ENCODE measurements at regions not wholly inside any gene's neighbourhood (a gene's known extent, or its start where the extent isn't known, plus 50 kb on each side); places are given as distances from the start of the nearest gene placed in this dataset.

DNA sequence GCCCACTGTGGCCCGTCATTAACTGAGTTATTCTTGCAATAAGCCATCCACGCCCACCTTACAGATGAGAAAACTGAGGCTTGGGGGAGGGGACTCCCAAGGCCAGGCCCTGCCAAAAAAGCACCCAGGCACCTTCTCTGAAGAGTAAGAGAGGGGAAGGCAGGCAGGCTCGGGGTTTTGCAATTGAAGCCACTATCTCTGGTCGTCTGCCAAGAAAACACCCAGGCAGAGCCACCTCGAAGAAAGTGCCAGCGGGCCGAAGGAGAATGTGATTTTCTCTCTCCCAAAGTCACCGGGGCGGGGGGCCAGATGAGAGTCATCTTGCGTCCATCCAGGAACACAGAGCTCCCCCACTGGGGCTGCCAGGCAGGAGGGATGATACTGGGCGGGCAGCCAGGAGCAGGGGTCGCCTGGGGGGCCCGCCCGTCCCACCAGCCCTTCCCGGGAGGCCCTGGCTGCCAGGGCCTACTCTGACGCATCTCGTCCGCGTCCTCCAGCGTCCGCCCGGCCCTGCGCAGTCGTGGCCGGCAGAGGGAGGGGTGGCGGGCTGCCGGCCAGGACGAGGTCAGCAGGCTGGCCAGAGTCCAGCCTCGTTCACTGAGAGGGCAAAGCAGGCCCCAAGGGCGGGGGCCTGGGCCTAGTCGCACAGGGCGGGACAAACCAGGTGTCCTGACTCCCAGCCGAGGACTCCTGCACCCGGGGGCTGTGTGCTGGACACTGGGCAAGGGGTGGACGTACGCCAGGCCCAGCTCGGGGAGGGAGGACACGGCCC is 74.3 kb downstream of the RFLNA start:
- no peak for ATAC-seq (ENCODE audit: poor library complexity)
- no peak for DNase-seq
- TF ChIP-seq, protein P1, sequence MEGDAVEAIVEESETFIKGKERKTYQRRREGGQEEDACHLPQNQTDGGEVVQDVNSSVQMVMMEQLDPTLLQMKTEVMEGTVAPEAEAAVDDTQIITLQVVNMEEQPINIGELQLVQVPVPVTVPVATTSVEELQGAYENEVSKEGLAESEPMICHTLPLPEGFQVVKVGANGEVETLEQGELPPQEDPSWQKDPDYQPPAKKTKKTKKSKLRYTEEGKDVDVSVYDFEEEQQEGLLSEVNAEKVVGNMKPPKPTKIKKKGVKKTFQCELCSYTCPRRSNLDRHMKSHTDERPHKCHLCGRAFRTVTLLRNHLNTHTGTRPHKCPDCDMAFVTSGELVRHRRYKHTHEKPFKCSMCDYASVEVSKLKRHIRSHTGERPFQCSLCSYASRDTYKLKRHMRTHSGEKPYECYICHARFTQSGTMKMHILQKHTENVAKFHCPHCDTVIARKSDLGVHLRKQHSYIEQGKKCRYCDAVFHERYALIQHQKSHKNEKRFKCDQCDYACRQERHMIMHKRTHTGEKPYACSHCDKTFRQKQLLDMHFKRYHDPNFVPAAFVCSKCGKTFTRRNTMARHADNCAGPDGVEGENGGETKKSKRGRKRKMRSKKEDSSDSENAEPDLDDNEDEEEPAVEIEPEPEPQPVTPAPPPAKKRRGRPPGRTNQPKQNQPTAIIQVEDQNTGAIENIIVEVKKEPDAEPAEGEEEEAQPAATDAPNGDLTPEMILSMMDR (IDR thresholded peaks at IDR 0.05) = no peak
- Mint-ChIP-seq H3K9me3 (no peaks in the 10 kb centered on the region), H3K27me3 (no peaks in the 10 kb centered on the region), H3K4me1 (ENCODE audit: low read depth) (no peaks in the 10 kb centered on the region), H3K36me3 (ENCODE audit: low read depth) (peaks cover 29% of the 10 kb centered on the region), H3K4me3 (no peak overlapping the region), H3K27ac (no peak overlapping the region)
- POLR2A ChIA-PET = no interaction called here
- no peak overlapping the region for H3K27ac ChIP-seq (ENCODE audit: low read depth in 1 of 2, low read length in 2 of 2)
- H3K4me3 ChIP-seq (ENCODE audit: low read length) = no peak overlapping the region
- H3K9me3 ChIP-seq (ENCODE audit: control insufficient read depth in 1 of 2, insufficient read depth in 1 of 2, low read length in 2 of 2) = no peaks in the 10 kb centered on the region
- no peaks in the 10 kb centered on the region for H3K4me1 ChIP-seq (ENCODE audit: insufficient read depth, low read length)
- intact Hi-C loops (cut with DNase I, micrococcal nuclease) = no loop called here
- CTCF ChIA-PET = no interaction called here
- no peaks in the 10 kb centered on the region for H3K27me3 ChIP-seq (ENCODE audit: control insufficient read depth in 1 of 2, insufficient read depth in 2 of 2, low read length in 2 of 2)
- H3K36me3 ChIP-seq (ENCODE audit: insufficient read depth, low read length) = peaks cover 47% of the 10 kb centered on the region

DNA sequence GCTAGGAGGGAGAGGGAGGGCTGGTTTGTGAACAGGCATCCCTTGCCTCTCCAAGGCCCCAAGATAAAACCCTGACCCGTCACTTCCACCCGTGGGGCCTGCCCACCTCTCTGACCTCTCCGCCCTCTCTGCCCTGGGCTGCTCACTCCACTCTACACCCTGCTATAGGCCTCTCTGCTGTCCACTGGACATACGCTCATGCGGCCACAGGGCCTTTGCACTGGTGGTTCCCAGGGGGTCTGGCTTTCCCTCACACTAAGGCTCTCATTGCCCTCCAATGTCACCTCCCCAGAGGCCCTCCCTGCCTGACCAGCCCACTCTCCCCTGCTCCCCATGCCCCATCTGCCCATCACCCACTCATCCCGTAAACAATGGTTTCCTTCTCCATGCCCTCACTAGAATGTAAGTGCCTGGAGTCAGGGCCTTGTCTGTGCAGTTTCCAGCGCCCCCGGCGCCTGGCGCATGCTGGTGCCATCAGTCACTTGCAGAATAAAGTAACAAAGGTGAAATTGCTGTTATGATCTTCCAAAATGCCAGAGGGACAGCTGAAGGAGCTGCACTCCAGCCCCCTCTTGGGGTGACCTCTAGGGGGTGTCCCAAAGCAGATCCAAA is 73.6 kb downstream of the RFLNA start:
- Mint-ChIP-seq H3K27ac (no peak overlapping the region), H3K36me3 (ENCODE audit: low read depth) (peaks cover 29% of the 10 kb centered on the region), H3K4me3 (no peak overlapping the region), H3K9me3 (no peaks in the 10 kb centered on the region), H3K4me1 (ENCODE audit: low read depth) (no peaks in the 10 kb centered on the region), H3K27me3 (no peaks in the 10 kb centered on the region)
- Histone ChIP-seq H3K27me3 (ENCODE audit: control insufficient read depth in 1 of 2, insufficient read depth in 2 of 2, low read length in 2 of 2) (no peaks in the 10 kb centered on the region), H3K27ac (ENCODE audit: low read depth in 1 of 2, low read length in 2 of 2) (no peak overlapping the region), H3K9me3 (ENCODE audit: control insufficient read depth in 1 of 2, insufficient read depth in 1 of 2, low read length in 2 of 2) (no peaks in the 10 kb centered on the region), H3K36me3 (ENCODE audit: insufficient read depth, low read length) (peaks cover 45% of the 10 kb centered on the region), H3K4me3 (ENCODE audit: low read length) (no peak overlapping the region), H3K4me1 (ENCODE audit: insufficient read depth, low read length) (no peaks in the 10 kb centered on the region)
- ATAC-seq (ENCODE audit: poor library complexity) (no peak), DNase-seq (no peak)
- TF ChIP-seq, protein P1 (IDR thresholded peaks at IDR 0.05) = no peak
- CTCF ChIA-PET = no interaction called here
- intact Hi-C loops (cut with DNase I, micrococcal nuclease) = no loop called here
- POLR2A ChIA-PET = no interaction called here

DNA sequence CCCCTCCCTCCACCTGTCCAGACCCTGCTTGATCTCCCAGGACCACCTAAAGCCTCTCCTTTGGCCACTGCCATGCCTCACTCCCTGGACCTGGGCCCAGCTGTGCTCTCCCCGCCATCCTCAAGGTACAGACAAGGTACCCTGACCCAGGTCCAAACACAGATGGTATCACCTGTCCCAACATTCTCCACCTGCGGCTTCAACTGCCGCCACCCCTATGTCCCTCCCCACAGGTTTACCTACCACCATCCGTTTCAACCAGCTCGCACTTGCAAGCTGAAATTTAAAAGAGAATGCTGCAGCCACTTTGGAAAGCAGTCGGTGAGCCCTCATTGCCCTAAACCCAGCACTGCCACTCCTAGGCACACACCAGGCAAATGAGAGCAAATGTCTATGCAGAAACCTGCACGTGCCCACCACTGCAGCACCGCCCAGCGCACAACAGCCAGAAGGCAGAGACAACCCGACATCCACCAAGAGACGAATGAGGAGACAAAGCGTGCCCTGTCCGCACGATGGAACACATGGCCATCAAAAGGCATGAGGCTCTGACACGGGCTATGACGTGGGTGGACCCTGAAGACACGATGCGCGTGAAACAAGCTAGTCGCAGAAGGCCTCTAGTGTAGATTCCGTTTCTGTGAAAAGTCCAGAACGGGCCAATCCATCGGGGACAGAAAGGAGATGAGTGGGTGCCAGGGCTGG is 71.0 kb downstream of the RFLNA start:
- ChIA-PET POLR2A (no interaction called here), CTCF (no interaction called here)
- H3K27me3 ChIP-seq (ENCODE audit: control insufficient read depth in 1 of 2, insufficient read depth in 2 of 2, low read length in 2 of 2) = no peaks in the 10 kb centered on the region
- no peaks in the 10 kb centered on the region for H3K4me1 Mint-ChIP-seq (ENCODE audit: low read depth)
- peaks cover 43% of the 10 kb centered on the region for H3K36me3 ChIP-seq (ENCODE audit: insufficient read depth, low read length)
- DNase-seq (no peak), ATAC-seq (ENCODE audit: poor library complexity) (no peak)
- no peak overlapping the region for H3K4me3 Mint-ChIP-seq
- no peak overlapping the region for H3K4me3 ChIP-seq (ENCODE audit: low read length)
- no peaks in the 10 kb centered on the region for H3K27me3 Mint-ChIP-seq
- peaks cover 28% of the 10 kb centered on the region for H3K36me3 Mint-ChIP-seq (ENCODE audit: low read depth)
- no peaks in the 10 kb centered on the region for H3K4me1 ChIP-seq (ENCODE audit: insufficient read depth, low read length)
- TF ChIP-seq, protein P1 (IDR thresholded peaks at IDR 0.05) = no peak
- intact Hi-C loops (cut with DNase I, micrococcal nuclease) = no loop called here
- no peak overlapping the region for H3K27ac ChIP-seq (ENCODE audit: low read depth in 1 of 2, low read length in 2 of 2)
- no peaks in the 10 kb centered on the region for H3K9me3 ChIP-seq (ENCODE audit: control insufficient read depth in 1 of 2, insufficient read depth in 1 of 2, low read length in 2 of 2)
- no peak overlapping the region for H3K27ac Mint-ChIP-seq
- no peaks in the 10 kb centered on the region for H3K9me3 Mint-ChIP-seq

Data from CD4-positive, alpha-beta T cell (primary cell).